K562 (cell line): ENCODE measurements at regions not wholly inside any gene's neighbourhood (a gene's known extent, or its start where the extent isn't known, plus 50 kb on each side); places are given as distances from the start of the nearest gene placed in this dataset.

Experiments used
- ATAC-seq: fragments of 200-7000 bp; cut with Tn5 transposase; 3 replicates; pipeline ENCODE4 v1.9.1; 2020; ENCODE audit warnings: moderate library complexity
- BruUV-seq: library from RNA; stranded (reverse); fragments of 400-500 nt; replicated peaks from 2 replicates; lab custom pipeline; 2021; lab: Mats Ljungman, UMichigan
- CTCF ChIA-PET: fragments of 300-600 bp; formaldehyde crosslinking; extraction: SDS; loops from one replicate; lab custom pipeline; 2021; ENCODE audit warnings: low intra/inter-chr PET ratio; lab: Yijun Ruan, JAX
- POLR2A ChIA-PET: fragments of 300-600, 350-650 bp; sonication (Branson Sonifier 250); formaldehyde crosslinking; extraction: SDS; loops from one replicate; lab custom pipeline; 2021; ENCODE audit warnings: antibody characterized with exemption, inconsistent platforms; lab: Yijun Ruan, JAX
- DNase-seq, 4 experiments: peaks; one replicate each; pipeline versions ENCODE4 v3.0.0 to v3.0.0-alpha.2; 2011 to 2018; ENCODE audit warnings: low spot score in 3 of 4, mixed read lengths in 3 of 4; ENCODE audit errors: extremely low read depth in 1 of 4
- FAIRE-seq: peaks from 2 replicates; lab custom pipeline; 2011; peaks lifted over from hg19 to GRCh38; lab: Jason Lieb, UNC
- H2AFZ ChIP-seq: 2 replicates; pipeline ENCODE4 v1.6.0; 2011; ENCODE audit warnings: low read depth, low read length, control low read depth, inconsistent platforms
- H3K27ac ChIP-seq: fragments of 200-600 bp; 3 replicates; pipeline ENCODE4 v1.8.0; 2011; ENCODE audit warnings: low read depth, mild to moderate bottlenecking, control low read depth, inconsistent platforms, low read length, moderate library complexity, mixed read lengths; ENCODE audit errors: extremely low read depth
- H3K27me3 ChIP-seq, 2 experiments: fragments of 300-600 bp in 1 of 2; 2 replicates in 1 of 2; 3 replicates in 1 of 2; pipeline versions ENCODE4 v1.6.0 to v1.8.0; 2011; ENCODE audit warnings: inconsistent platforms in 2 of 2, low read length in 2 of 2, mild to moderate bottlenecking in 1 of 2, mixed read lengths in 1 of 2, moderate library complexity in 1 of 2; ENCODE audit not compliant: control insufficient read depth in 2 of 2, insufficient read depth in 2 of 2
- H3K36me3 ChIP-seq: fragments of 300-600 bp; 3 replicates; pipeline ENCODE4 v1.8.0; 2011; ENCODE audit warnings: mild to moderate bottlenecking, low read length, inconsistent platforms; ENCODE audit not compliant: control insufficient read depth, insufficient read depth
- H3K4me1 ChIP-seq, 2 experiments: fragments of 200-600 bp in 1 of 2; replicated peaks in 1 of 2; 2 replicates in 1 of 2; 3 replicates in 1 of 2; pipeline versions ENCODE4 v1.5.1 to v1.8.0; 2011; ENCODE audit warnings: inconsistent platforms in 2 of 2, low read length in 2 of 2, mild to moderate bottlenecking in 1 of 2, mixed read lengths in 1 of 2, moderate library complexity in 1 of 2; ENCODE audit not compliant: control insufficient read depth in 2 of 2, insufficient read depth in 2 of 2
- H3K4me2 ChIP-seq: 2 replicates; pipeline ENCODE4 v1.6.1; 2011; ENCODE audit warnings: low read length, control low read depth, inconsistent platforms, mixed read lengths; ENCODE audit not compliant: insufficient read depth
- H3K4me3 ChIP-seq: fragments of 200-600 bp; sonication (generic), shearing (Covaris generic); 2 replicates; pipeline ENCODE4 v1.5.1; 2016; ENCODE audit warnings: control low read depth, inconsistent platforms
- H3K79me2 ChIP-seq: fragments of 200-600 bp; 3 replicates; pipeline ENCODE4 v1.8.0; 2011; ENCODE audit warnings: low read length, inconsistent platforms; ENCODE audit not compliant: control insufficient read depth, insufficient read depth
- H3K9ac ChIP-seq, 2 experiments: 2 replicates each; pipeline versions ENCODE4 v1.6.0 to v1.6.1; 2011; ENCODE audit warnings: low read depth in 2 of 2, low read length in 2 of 2, control low read depth in 1 of 2, inconsistent platforms in 1 of 2, mild to moderate bottlenecking in 1 of 2, mixed read lengths in 1 of 2; ENCODE audit not compliant: insufficient read depth in 1 of 2
- H3K9me1 ChIP-seq: one replicate; pipeline ENCODE4 v1.6.0; 2011; ENCODE audit warnings: inconsistent platforms, mild to moderate bottlenecking, low read length, moderate library complexity; ENCODE audit not compliant: control insufficient read depth, insufficient read depth
- H3K9me3 ChIP-seq: replicated peaks from 2 replicates; pipeline ENCODE4 v1.5.1; 2011; ENCODE audit warnings: low read depth, low read length, inconsistent platforms; ENCODE audit not compliant: control insufficient read depth, insufficient read depth
- H4K20me1 ChIP-seq: replicated peaks from 2 replicates; pipeline ENCODE4 v1.6.1; 2011; ENCODE audit warnings: low read length, inconsistent platforms, mixed read lengths; ENCODE audit not compliant: control insufficient read depth, insufficient read depth
- CHCHD3 ChIP-seq: fragments of 250-450 bp; sonication (Bioruptor Pico); IDR thresholded peaks from 2 replicates; pipeline ENCODE4 v2.1.2; 2022; ENCODE audit warnings: mild to moderate bottlenecking
- E2F4 ChIP-seq: sonication (generic); formaldehyde crosslinking; IDR thresholded peaks from 2 replicates; pipeline ENCODE4 v1.8.0; 2022; ENCODE audit warnings: mild to moderate bottlenecking, low read depth, missing genetic modification reagents
- ETS2 ChIP-seq: IDR thresholded peaks from 2 replicates; pipeline ENCODE4 v1.6.1; 2016; ENCODE audit warnings: borderline replicate concordance, missing genetic modification characterization, mild to moderate bottlenecking, moderate library complexity, missing compliant biosample characterization; ENCODE audit not compliant: poor library complexity, severe bottlenecking
- HDAC2 ChIP-seq: fragments of 450-650 bp; IDR thresholded peaks from 2 replicates; pipeline ENCODE4 v1.6.1; 2016; ENCODE audit warnings: mild to moderate bottlenecking
- ILF3 ChIP-seq: fragments of 450-650 bp; IDR thresholded peaks from 2 replicates; pipeline ENCODE4 v1.6.1; 2018; ENCODE audit warnings: antibody characterized with exemption, mild to moderate bottlenecking, moderate library complexity, borderline replicate concordance
- ILK ChIP-seq: fragments of 450-650 bp; IDR thresholded peaks from 2 replicates; pipeline ENCODE4 v1.6.1; 2016; ENCODE audit warnings: missing genetic modification characterization, low read depth, mild to moderate bottlenecking, missing compliant biosample characterization, moderate library complexity, borderline replicate concordance
- KAT7 ChIP-seq: sonication (generic); formaldehyde crosslinking; IDR thresholded peaks from 2 replicates; pipeline ENCODE4 v1.8.0; 2022; ENCODE audit warnings: missing genetic modification reagents, mild to moderate bottlenecking, borderline replicate concordance
- MTA1 ChIP-seq: fragments of 450-650 bp; IDR thresholded peaks from 2 replicates; pipeline ENCODE4 v1.6.1; 2017; ENCODE audit warnings: borderline replicate concordance
- NR4A1 ChIP-seq, 2 experiments: fragments of 250-450 bp in 1 of 2; fragments of 450-650 bp in 1 of 2; sonication (Bioruptor Pico) in 1 of 2; IDR thresholded peaks; 2 replicates each; pipeline versions ENCODE4 v1.4.0 to v1.6.1; 2016 to 2020; ENCODE audit warnings: mild to moderate bottlenecking in 2 of 2, missing compliant biosample characterization in 1 of 2, missing genetic modification characterization in 1 of 2, moderate library complexity in 1 of 2
- RFX5 ChIP-seq: IDR thresholded peaks from 2 replicates; pipeline ENCODE4 v1.6.1; 2011; ENCODE audit warnings: low read depth, mild to moderate bottlenecking, improper control_type of control experiment, low read length
- RHOXF2B ChIP-seq: fragments of 250-450 bp; sonication (Bioruptor Pico); conservative IDR thresholded peaks from 2 replicates; pipeline ENCODE4 v1.5.1; 2021
- RNF2 ChIP-seq: sonication (generic); IDR thresholded peaks from 2 replicates; pipeline ENCODE4 v1.6.1; 2016
- ZC3H8 ChIP-seq: fragments of 450-650 bp; IDR thresholded peaks from 2 replicates; pipeline ENCODE4 v1.6.1; 2017
- ZNF184 ChIP-seq: sonication (generic); formaldehyde crosslinking; IDR thresholded peaks from 2 replicates; pipeline ENCODE4 v1.5.0; 2020; ENCODE audit warnings: missing genetic modification reagents
- ZNF699 ChIP-seq: fragments of 250-450 bp; sonication (Bioruptor Pico); IDR thresholded peaks from 2 replicates; pipeline ENCODE4 v1.8.0; 2021; ENCODE audit warnings: mild to moderate bottlenecking, moderate library complexity; ENCODE audit not compliant: insufficient replicate concordance
- ZNF77 ChIP-seq: fragments of 250-450 bp; sonication (Bioruptor Pico); IDR thresholded peaks from 2 replicates; pipeline ENCODE4 v1.5.0; 2020
- ZNF830 ChIP-seq: fragments of 250-450 bp; sonication (Bioruptor Pico); IDR thresholded peaks from 2 replicates; pipeline ENCODE4 v1.5.0; 2021; ENCODE audit warnings: mild to moderate bottlenecking
- ZSCAN32 ChIP-seq: fragments of 450-650 bp; formaldehyde crosslinking; IDR thresholded peaks from 2 replicates; pipeline ENCODE4 v1.4.0; 2020; ENCODE audit warnings: mild to moderate bottlenecking, moderate library complexity
- WGBS: fragments of 100-300 bp; shearing (Covaris generic); methylation state at CpG from one replicate; pipeline ENCODE4 v1.1.6; 2016; ENCODE audit warnings: low coverage, mixed read lengths; ENCODE audit not compliant: insufficient coverage; ENCODE audit errors: missing lambda C conversion rate; 5-methylcytosine and 5-hydroxymethylcytosine counted together
- in situ Hi-C: fragments of 300-500 bp; cut with MboI; formaldehyde crosslinking; loops from 4 replicates; pipeline ENCODE4 v1.15.0; 2018; ENCODE audit warnings: inconsistent platforms, mixed read lengths
- intact Hi-C: fragments of 100-400 bp; cut with micrococcal nuclease; formaldehyde crosslinking; loops from 2 replicates; pipeline ENCODE4 v1.14.2; 2022

- ATAC-seq, result no peak
- 0% methylated on average over 3 of the region's 3 CpGs for WGBS
- Histone ChIP-seq H3K9me1 (no peaks in the 10 kb centered on the region), H3K36me3 (no peaks in the 10 kb centered on the region), H3K4me3 (no peak overlapping the region), H3K4me2 (no peak overlapping the region), H3K9me3 (no peaks in the 10 kb centered on the region), H3K9ac (no peak overlapping the region), H2AFZ (no peak overlapping the region), H3K4me1 (no peaks in the 10 kb centered on the region), H3K27ac (no peak overlapping the region), H3K79me2 (no peaks in the 10 kb centered on the region), H4K20me1 (no peaks in the 10 kb centered on the region), H3K27me3 (no peaks in the 10 kb centered on the region)
- in situ Hi-C loops (no loop called here), intact Hi-C loops (no loop called here)
- no TSS peak for BruUV-seq
- DNase-seq, result no peak
- ChIA-PET CTCF (no interaction called here), POLR2A (no interaction called here)
- no peak for FAIRE-seq
- TF ChIP-seq ZNF699 (CRISPR knock-in tag), result no peak
- no peak for TF ChIP-seq NR4A1 (CRISPR knock-in tag; IDR thresholded peaks at IDR 0.05)
- no peak for TF ChIP-seq NR4A1 (tag; IDR thresholded peaks at IDR 0.05)
- no peak for TF ChIP-seq ZSCAN32 (CRISPR knock-in tag)
- no peak for TF ChIP-seq RNF2
- no peak for TF ChIP-seq E2F4 (CRISPR knock-in tag)
- TF ChIP-seq KAT7 (CRISPR knock-in tag), result no peak
- TF ChIP-seq CHCHD3 (CRISPR knock-in tag), result no peak
- no peak for TF ChIP-seq RHOXF2B (CRISPR knock-in tag)
- no peak for TF ChIP-seq ILF3
- no peak for TF ChIP-seq ILK (tag)
- TF ChIP-seq MTA1, result no peak
- TF ChIP-seq ETS2 (tag), result no peak
- TF ChIP-seq ZNF184 (CRISPR knock-in tag), result no peak
- no peak for TF ChIP-seq RFX5
- no peak for TF ChIP-seq HDAC2
- no peak for TF ChIP-seq ZNF77 (CRISPR knock-in tag)
- no peak for TF ChIP-seq ZNF830 (CRISPR knock-in tag)
- no peak for TF ChIP-seq ZC3H8
Measured at GRCh38 chr16:66196770-66197169, 169.7 kb upstream of the CDH5 start.
